ENCODE measurements at regions not wholly inside any gene's neighbourhood (a gene's known extent, or its start where the extent isn't known, plus 50 kb on each side); places are given as distances from the start of the nearest gene placed in this dataset.
"Not testable (repeated sequence)": the region's sequence is repeated elsewhere in the genome, so short reads cannot be mapped to it uniquely, and the experiment has no call there.

DNA sequence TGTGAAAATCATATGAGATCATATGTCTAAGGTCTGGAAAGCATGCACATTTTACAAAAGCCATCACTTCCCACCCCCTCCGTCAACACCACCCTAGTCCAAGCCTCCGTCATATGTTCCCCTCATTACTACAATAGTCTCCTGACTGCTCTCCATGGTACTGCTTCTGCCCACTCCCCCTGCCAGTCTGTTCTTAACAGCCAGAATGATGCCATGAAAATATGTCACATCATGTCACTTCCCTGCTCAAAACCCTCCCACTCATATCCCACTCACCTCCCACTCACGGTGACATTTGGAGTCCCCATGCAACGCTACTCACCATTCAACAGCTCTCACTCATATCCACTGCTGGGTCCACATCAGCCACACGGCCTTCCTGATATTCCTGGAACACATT is 432.3 kb downstream of the XYLT1 start:
- no peak for DNase-seq
- Histone ChIP-seq H3K9me3 (no peaks in the 10 kb centered on the region), H3K4me3 (no peak overlapping the region), H3K36me3 (no peaks in the 10 kb centered on the region), H3K4me1 (no peaks in the 10 kb centered on the region), H3K27me3 (no peaks in the 10 kb centered on the region), H3K27ac (no peak overlapping the region)
- TF ChIP-seq POLR2A (IDR thresholded peaks at IDR 0.05) = no peak
- TF ChIP-seq, protein P1, sequence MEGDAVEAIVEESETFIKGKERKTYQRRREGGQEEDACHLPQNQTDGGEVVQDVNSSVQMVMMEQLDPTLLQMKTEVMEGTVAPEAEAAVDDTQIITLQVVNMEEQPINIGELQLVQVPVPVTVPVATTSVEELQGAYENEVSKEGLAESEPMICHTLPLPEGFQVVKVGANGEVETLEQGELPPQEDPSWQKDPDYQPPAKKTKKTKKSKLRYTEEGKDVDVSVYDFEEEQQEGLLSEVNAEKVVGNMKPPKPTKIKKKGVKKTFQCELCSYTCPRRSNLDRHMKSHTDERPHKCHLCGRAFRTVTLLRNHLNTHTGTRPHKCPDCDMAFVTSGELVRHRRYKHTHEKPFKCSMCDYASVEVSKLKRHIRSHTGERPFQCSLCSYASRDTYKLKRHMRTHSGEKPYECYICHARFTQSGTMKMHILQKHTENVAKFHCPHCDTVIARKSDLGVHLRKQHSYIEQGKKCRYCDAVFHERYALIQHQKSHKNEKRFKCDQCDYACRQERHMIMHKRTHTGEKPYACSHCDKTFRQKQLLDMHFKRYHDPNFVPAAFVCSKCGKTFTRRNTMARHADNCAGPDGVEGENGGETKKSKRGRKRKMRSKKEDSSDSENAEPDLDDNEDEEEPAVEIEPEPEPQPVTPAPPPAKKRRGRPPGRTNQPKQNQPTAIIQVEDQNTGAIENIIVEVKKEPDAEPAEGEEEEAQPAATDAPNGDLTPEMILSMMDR (IDR thresholded peaks at IDR 0.05) = no peak

DNA sequence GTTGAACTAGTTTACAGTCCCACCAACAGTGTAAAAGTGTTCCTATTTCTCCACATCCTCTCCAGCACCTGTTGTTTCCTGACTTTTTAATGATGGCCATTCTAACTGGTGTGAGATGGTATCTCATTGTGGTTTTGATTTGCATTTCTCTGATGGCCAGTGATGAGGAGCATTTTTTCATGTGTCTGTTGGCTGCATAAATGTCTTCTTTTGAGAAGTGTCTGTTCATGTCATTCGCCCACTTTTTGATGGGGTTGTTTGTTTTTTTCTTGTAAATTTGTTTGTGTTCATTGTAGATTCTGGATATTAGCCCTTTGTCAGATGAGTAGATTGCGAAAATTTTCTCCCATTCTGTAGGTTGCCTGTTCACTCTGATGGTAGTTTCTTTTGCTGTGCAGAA is 421.7 kb downstream of the XYLT1 start:
- not testable (repeated sequence) for DNase-seq, H3K36me3 ChIP-seq, H3K27ac ChIP-seq

DNA sequence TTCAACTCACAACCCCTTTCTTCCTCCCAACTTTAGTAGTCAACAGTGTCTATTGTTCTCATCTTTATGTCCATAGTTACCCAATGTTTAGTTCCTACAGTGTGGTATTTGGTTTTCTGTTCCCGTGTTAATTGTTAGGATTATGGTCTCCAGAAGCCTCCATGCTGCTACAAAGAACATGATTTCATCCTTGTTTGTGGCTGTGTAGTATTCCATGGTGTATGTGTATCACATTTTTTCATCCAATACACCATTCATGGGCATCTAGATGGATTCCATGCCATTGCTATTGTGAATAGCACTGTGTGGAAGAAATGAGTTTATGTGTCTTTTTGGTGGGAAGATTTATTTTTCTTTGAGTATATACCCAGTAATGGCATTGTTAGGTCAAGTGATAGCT is 420.3 kb downstream of the XYLT1 start:
- TF ChIP-seq POLR2A (IDR thresholded peaks at IDR 0.05) = no peak
- TF ChIP-seq, protein P1 (IDR thresholded peaks at IDR 0.05) = no peak
- H3K4me1 ChIP-seq = no peaks in the 10 kb centered on the region
- no peaks in the 10 kb centered on the region for H3K27me3 ChIP-seq
- H3K27ac ChIP-seq = no peak overlapping the region
- no peak for DNase-seq
- H3K36me3 ChIP-seq = no peaks in the 10 kb centered on the region
- H3K4me3 ChIP-seq = no peak overlapping the region
- H3K9me3 ChIP-seq = no peaks in the 10 kb centered on the region

More for the DNA sequence above, 421.7 kb downstream of the XYLT1 start:
- not testable (repeated sequence) for H3K4me3 ChIP-seq, H3K4me1 ChIP-seq, H3K9me3 ChIP-seq, H3K27me3 ChIP-seq
